Right ventricle myocardium superior (tissue), 1 donor: ENCODE measurements at regions not wholly inside any gene's neighbourhood (a gene's known extent, or its start where the extent isn't known, plus 50 kb on each side); places are given as distances from the start of the nearest gene placed in this dataset.
"Not testable (repeated sequence)": the region's sequence is repeated elsewhere in the genome, so short reads cannot be mapped to it uniquely, and the experiment has no call there.

Experiments used
- ATAC-seq: fragments of 200-7000 bp; cut with Tn5 transposase; one replicate; pipeline ENCODE4 v1.9.1; 2020; ENCODE audit warnings: mild to moderate bottlenecking; ENCODE audit not compliant: poor library complexity
- DNase-seq: peaks from one replicate; pipeline ENCODE4 v3.0.0-alpha.2; 2020
- intact Hi-C: fragments of 100-400 bp; cut with DNase I; formaldehyde crosslinking; loops from one replicate; pipeline ENCODE4 v1.11.2; 2022
- donor health status: DM: no; HTN: yes; CAD: no; lungs with severe emphysema.

DNA sequence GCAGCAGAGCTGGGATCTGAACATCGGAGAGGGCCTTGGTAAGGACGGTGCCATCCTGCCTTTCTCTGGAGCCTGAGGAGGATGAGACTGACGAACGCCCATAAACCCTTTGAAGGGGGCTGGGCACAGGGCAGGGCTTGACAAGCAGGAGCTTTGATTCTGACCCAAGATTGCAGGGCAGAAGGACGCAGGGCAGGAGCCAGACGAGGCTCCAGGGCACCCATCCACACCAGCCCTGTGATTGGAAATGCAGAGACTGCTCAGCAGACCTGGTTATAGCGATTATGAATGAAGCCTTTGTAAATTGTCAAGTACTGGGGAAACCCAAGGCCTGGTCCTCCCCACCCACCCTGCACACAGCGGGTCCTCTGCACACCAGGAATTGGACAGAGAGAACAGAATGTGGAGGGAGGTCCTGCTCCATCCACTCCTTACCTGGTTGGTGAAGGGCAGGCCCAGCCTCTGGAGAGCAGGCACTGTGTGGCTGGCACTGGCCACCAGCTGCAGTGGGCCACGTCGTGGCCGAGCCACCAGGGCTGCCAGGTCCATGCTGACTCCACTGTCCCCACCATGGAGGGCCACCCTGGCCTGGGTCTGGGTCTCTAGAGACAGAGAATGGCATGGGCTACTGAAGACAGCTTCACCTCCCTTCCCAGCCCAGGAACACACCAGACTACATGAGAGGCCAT is 68.8 kb downstream of the RMI2 start:
- DNase-seq (peak; percentile 19), ATAC-seq (no peak)
- intact Hi-C loops: no loop called here

DNA sequence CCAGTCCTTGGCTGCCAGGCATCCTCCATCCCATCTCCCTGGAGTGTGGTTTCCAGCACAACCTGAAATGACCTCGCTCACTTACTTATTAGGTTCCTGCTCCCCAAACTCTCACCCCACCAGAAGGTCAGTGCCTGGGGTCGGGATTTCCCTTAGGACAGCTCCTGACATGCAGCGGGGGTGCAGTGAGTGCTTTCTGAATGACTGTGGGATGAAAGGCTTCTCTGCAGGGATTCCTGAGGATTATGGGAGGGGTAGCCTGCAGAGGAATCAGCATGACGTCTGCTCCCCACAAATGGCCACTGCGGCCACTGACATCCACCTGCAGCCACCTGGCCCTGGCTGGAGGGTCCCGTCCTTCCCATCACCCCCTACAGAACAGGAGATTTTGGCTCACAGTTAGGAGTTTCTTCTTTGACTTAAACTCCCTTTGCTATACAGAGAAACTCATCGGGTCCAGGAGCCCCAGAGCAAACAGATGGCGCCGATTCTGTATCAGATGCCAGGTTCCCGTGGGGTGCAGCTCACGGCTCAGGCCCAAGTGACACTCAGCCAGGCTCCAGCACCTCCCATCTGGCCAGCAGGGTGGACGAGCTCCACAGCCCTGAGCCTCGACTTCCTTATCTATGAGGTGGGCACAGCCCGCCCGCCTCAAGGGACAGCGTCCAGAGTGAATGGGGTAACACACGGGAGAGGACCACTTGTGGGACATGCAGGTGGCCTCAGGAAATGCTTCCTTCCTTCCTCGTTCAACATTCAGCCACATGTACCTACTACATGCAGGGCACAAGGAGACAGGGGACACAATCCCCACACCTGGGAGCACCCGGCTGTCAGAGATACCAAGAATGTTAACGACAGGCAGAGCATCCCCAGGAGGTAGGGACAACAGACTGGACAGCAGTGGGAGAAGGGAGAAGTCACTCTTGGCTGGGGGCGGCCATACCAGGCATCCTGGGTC is 69.8 kb downstream of the RMI2 start:
- intact Hi-C loops: no loop called here
- ATAC-seq (no peak), DNase-seq (peak; percentile 26)

- ATAC-seq: no peak
- intact Hi-C loops: no loop called here
- peak; percentile 18 for DNase-seq
Observed at GRCh38 chr16:11416228-11417001, 71.2 kb downstream of the RMI2 start.

DNA sequence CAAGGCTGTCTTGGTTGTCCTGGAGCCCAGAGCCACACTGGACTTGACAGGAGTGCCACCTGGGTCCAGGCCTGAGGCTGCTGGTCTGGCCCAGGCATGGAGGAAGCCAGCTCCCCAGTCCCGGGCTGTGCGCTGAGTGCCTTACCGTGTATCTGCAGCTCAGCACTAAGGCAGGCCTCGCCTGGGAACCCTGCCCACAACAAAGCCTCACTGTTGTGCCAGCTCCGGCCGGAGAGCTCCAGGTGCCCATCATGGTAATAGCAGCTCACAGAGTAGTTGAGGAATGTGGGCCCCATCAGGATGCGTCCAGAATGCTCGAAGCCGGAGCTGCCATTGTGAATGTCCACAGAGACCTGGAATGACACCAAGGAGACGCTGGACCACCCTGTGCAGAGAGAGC is 72.2 kb downstream of the RMI2 start:
- intact Hi-C loops: no loop called here
- ATAC-seq: peak; percentile 88

GRCh38 chr16:11418506-11418905 is 73.2 kb downstream of the RMI2 start:
- intact Hi-C loops: no loop called here
- no peak for DNase-seq
- no peak for ATAC-seq

More for the DNA sequence above, 72.2 kb downstream of the RMI2 start:
- DNase-seq: peak; percentile 77

DNA sequence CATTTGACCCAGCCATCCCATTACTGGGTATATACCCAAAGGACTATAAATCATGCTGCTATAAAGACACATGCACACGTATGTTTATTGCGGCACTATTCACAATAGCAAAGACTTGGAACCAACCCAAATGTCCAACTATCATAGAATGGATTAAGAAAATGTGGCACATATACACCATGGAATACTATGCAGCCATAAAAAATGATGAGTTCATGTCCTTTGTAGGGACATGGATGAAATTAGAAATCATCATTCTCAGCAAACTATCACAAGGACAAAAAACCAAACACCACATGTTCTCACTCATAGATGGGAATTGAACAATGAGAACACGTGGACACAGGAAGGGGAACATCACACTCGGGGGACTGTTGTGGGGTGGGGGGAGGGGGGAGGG is 74.8 kb downstream of the RMI2 start:
- ATAC-seq, intact Hi-C loops, DNase-seq: not testable (repeated sequence)

GRCh38 chr16:11420895-11421294 is 75.6 kb downstream of the RMI2 start:
- DNase-seq (no peak), ATAC-seq (no peak)
- intact Hi-C loops: no loop called here

DNA sequence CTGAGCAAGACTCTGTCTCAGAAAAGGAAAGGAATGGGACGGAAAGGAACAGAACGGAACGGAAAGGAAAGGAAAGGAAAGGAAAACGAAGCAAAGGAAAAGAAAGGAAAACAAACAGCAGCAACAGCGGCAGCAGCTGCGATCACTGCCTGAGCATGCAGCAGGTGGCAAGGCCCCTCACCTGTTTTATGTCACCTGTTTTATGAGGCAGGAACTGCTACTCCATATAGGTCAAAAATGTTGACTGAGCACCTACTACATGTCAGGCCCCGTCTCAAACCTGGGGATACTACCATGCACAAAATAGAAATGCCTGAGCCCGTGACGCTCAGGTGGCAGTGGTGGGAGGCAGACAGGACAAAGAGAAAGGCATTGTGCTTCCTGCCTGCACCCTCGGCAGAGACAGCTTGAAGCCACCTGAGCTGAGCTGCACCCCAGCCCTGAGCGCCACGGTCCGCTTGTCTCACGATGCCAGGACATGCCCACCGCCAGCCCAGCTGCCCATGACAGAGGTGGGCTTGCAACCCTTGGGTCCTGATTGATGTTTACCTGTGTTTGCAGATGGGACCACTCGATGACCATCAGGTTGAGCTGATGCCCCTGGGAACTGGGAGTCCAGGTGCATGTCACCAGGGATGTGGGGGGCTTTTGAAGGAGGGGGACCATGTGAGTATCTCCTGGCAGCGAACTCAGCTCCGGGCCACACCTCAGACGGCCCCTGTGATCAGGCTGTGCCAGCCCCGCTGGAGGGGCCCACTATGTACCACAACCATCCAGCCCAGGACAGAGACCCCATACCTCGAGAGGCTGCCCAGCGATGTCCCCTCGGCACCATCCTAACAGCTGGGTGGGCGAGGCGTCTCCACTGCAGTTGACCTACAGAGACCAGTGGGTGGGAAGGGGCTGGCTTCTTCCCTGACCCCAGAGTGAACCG is 77.4 kb downstream of the RMI2 start:
- intact Hi-C loops: no loop called here

GRCh38 chr16:11423315-11424117 is 78.3 kb downstream of the RMI2 start:
- DNase-seq (no peak), ATAC-seq (no peak)
- intact Hi-C loops: no loop called here

More for the DNA sequence above, 77.4 kb downstream of the RMI2 start:
- no peak for ATAC-seq
- no peak for DNase-seq

- no peak for DNase-seq
- ATAC-seq: no peak
- intact Hi-C loops: no loop called here
Observed at GRCh38 chr16:11424118-11424460, 78.8 kb downstream of the RMI2 start.

GRCh38 chr16:11425140-11425539 is 79.9 kb downstream of the RMI2 start:
- no peak for DNase-seq
- intact Hi-C loops: no loop called here
- ATAC-seq: no peak

DNA sequence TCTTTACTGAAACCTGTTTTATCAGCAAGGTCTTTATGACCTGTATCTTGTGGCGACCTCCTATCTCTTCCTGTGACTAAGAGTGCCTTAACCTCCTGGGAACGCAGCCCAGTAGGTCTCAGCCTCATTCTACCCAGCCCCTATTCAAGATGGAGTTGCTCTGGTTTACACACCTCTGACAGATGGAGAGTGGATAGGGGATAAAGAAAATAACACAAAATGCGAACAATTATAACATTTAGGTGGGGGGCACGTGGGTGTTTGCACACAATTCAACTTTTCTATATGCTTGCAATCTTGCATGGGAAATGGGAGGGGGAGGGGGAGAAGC is 83.3 kb downstream of the RMI2 start:
- no peak for ATAC-seq
- intact Hi-C loops: no loop called here
- no peak for DNase-seq

- no peak for DNase-seq
- intact Hi-C loops: no loop called here
- ATAC-seq: no peak
Observed at GRCh38 chr16:11429123-11429522, 83.9 kb downstream of the RMI2 start.

GRCh38 chr16:11429823-11430222 is 84.6 kb downstream of the RMI2 start:
- DNase-seq (no peak), ATAC-seq (no peak)
- intact Hi-C loops: no loop called here

- DNase-seq (no peak), ATAC-seq (no peak)
- intact Hi-C loops: no loop called here
Observed at GRCh38 chr16:11430601-11431317, 85.5 kb downstream of the RMI2 start.

DNA sequence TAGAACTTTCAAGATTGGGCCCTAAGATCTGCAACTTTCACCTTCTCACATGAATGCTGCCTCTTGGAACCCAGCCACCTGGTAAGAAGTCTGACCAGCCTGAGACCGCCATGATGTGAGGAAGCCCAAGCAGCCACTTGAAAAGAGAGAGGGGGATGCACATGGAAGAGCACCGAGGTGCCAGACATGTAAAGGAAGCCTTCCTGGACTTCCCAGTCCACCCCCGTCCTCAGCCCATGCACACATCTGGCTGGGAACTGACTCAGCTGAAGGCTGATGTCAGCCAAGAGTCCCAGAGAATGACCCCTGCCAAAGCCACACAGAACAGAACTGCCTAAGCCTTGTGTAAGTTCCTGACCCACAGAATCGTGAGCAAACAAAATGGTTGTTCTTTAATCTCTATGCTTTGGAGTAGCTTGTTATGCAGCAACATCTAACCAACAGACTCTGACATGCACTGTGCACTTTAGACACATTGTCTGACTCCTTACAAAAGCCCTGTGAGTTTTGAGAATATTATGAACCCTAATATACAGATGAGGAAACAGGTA is 86.7 kb downstream of the RMI2 start:
- ATAC-seq (no peak), DNase-seq (no peak)
- intact Hi-C loops: no loop called here

- DNase-seq: no peak
- no peak for ATAC-seq
- intact Hi-C loops: no loop called here
Observed at GRCh38 chr16:11432856-11433395, 87.7 kb downstream of the RMI2 start.
